Neural cell (in vitro differentiated cells): ENCODE measurements at regions not wholly inside any gene's neighbourhood (a gene's known extent, or its start where the extent isn't known, plus 50 kb on each side); places are given as distances from the start of the nearest gene placed in this dataset.

Source experiments
- EP300 ChIP-seq: fragments of 450-650 bp; conservative IDR thresholded peaks from 2 replicates; pipeline ENCODE4 v1.6.1; 2014; ENCODE audit warnings: antibody characterized with exemption, mild to moderate bottlenecking, moderate library complexity; ENCODE audit not compliant: poor library complexity, severe bottlenecking
- RAD21 ChIP-seq: fragments of 450-650 bp; conservative IDR thresholded peaks from 2 replicates; pipeline ENCODE4 v1.6.1; 2014; ENCODE audit warnings: antibody characterized with exemption, mild to moderate bottlenecking, moderate library complexity
- TF ChIP-seq, protein P1 (sequence below): fragments of 450-650 bp; IDR thresholded peaks from 2 replicates; pipeline ENCODE4 v1.5.1; 2014; ENCODE audit warnings: antibody characterized with exemption, mild to moderate bottlenecking, moderate library complexity; ENCODE audit not compliant: poor library complexity, severe bottlenecking

DNA sequence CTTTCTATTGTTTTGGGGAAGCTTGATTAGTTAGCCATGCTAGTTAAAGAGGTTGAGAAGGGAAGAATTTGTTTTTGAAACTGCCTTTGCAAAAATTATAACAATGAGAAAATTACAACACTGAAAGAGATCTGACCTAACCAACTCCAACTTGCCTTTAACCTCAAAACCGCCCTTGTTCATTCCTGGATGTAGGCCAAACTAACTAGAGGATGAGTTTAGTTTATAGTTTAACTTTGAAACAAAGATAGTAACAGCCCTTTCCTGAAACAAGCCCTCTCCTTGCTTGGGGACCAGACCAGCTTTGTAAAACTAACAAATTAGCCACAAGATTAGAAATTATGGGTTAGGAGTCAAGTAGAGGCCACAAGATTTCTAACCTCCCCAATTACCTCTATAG, 713.9 kb downstream of the CPS1 start:
- no peak for TF ChIP-seq EP300
- no peak for TF ChIP-seq RAD21
- TF ChIP-seq, protein P1, sequence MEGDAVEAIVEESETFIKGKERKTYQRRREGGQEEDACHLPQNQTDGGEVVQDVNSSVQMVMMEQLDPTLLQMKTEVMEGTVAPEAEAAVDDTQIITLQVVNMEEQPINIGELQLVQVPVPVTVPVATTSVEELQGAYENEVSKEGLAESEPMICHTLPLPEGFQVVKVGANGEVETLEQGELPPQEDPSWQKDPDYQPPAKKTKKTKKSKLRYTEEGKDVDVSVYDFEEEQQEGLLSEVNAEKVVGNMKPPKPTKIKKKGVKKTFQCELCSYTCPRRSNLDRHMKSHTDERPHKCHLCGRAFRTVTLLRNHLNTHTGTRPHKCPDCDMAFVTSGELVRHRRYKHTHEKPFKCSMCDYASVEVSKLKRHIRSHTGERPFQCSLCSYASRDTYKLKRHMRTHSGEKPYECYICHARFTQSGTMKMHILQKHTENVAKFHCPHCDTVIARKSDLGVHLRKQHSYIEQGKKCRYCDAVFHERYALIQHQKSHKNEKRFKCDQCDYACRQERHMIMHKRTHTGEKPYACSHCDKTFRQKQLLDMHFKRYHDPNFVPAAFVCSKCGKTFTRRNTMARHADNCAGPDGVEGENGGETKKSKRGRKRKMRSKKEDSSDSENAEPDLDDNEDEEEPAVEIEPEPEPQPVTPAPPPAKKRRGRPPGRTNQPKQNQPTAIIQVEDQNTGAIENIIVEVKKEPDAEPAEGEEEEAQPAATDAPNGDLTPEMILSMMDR, result no peak
